NAMALWA (cell line): ENCODE measurements at regions not wholly inside any gene's neighbourhood (a gene's known extent, or its start where the extent isn't known, plus 50 kb on each side); places are given as distances from the start of the nearest gene placed in this dataset.

Source experiments
- DNase-seq: peaks from one replicate; pipeline ENCODE4 v3.0.0-alpha.2; 2015; ENCODE audit warnings: low spot score

DNA sequence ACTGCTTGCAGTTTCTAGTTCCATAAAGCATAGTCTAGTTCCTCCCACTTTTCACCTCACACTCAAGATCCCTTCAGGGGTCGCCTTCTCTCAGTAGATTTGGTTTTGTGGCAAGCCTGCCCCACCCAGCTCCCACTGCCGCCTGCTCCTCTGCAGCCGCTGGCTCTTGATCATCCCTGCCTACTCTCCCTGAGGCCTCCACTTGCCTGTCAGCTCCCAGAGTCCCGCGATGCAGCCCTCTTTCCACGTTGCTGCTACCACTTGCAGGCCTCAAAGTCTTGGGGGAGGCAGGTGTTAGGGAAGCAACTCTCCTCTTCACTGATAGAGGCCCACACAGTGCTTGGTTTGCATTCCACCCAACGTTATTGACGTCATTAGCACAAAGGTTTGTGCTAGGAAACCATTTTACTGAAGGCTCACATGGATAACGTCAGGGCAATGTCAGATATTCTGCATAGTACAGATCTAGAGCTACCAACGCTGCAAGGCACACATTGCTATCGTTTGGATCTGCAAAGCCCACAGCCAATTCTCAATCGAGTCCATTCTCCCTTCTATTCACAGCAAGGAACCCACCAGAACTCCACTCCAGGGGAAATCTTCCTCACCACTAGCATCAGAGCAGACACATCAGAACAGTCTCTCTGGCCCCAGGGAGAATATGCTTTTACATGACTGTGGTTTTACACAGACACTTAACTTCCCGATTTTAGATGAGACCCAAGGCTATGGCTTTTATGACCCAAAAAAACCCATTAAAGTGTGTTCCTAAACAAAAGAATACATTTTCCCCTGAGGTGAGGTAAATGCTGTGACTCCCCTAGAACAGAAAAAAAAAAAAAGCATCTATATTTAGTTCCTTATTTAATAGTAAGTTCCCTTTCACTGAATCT is 519.5 kb upstream of the CAMK1G start:
- DNase-seq = no peak

DNA sequence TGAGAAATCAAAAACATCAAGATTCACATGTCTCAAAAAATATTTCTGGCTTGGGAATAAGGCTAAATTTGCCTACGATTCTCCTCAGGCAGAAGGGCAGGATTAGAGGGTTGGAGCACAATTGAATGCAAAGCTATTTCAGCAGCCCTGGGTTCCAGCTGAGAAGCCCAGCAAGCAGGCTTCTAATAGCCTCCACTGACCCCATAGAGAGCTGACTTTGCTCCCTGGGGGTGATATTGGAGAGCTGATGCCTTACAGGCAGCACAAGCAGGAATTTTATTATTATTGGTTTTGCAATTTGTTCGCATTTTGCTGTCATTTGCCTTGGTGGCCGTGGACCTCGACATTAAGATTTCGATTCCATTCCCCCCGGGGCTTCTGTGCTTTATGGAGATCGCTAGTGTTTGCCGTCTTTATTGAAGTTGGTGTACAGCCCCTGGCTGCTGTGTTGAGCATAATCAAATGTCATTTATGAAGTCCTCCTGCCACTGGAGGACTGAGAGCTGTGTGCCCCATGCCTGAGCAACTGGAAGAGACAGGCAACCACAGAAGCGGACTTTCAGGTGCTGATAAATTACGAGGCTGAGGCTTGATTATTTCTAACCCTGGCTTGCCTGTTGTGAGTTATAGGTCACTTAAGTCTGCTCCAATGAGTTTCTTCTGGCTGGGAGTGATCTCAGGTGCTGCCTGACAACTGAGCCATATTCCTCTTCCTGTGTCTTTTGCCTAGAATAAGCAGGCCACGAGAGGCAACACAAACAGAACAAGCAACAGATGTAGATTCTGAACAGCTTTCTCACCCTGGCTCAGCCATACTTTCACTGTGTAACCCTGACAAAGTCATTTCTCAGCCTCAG is 518.4 kb upstream of the CAMK1G start:
- no peak for DNase-seq

DNA sequence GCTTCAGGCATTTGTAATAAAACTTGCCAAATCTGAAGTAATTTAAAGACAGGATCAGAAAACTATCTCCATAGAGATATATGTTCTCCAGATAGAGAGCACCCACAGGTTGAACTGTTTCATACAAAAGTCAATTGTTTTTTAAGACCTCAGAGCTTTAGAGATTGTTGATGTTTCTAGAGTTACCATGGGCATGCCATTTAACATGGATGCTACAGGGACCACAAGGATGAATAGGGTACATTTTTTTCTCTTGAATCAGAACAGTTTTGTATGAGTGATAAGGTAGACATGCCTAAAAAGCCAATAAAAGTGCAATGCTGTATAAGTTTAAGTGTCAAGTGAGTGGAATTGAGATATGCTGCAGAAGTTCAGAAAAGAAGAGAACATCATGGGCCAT is 511.0 kb upstream of the CAMK1G start:
- no peak for DNase-seq

DNA sequence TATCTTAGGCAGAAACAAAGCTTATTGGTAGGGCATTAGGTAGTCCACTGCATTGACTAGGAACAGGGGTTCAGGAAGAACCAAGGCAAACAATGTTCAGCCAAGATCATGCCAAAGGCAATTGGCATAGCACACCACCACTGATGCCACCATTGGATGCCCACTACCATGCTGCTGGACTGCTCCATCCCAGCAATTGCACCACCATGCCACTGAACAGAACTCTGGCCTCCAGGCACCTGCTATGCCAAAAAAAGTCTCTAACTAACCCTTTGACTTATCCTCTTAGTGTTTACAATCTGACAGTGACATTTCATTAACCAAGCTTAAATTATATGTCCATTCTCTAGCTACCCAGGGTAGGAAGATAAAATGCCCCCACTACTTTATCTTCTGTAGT is 509.6 kb upstream of the CAMK1G start:
- no peak for DNase-seq

DNA sequence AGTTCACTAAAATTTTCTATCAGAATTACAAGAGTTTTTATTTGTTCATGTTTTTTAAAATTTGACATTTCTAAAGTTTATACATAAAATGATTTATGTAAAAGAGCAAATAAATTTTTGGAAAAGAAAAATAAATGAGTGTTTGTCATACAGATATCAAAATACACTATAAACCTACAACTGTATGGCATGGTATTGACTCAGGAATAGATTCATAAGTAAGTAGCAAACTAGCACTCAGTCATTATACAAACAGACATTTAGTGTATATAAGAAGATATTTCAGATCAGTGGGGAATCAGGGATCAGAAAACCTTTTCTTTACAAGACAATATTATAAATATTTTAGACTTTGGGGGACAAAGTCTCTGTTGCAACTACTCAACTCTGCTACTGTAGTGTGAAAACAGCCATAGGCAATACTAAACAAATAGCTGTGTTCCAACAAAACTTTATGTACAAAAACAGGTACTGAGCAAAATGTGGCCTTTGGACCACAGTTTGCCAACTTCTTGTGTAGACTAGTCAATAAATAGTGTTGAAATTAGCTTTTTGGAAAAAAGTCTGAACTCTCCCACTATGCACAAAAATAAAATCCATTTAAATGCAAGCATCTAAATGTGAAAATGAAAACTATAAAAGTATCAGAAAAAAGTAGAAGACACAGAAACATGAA is 508.8 kb upstream of the CAMK1G start:
- DNase-seq = no peak

DNA sequence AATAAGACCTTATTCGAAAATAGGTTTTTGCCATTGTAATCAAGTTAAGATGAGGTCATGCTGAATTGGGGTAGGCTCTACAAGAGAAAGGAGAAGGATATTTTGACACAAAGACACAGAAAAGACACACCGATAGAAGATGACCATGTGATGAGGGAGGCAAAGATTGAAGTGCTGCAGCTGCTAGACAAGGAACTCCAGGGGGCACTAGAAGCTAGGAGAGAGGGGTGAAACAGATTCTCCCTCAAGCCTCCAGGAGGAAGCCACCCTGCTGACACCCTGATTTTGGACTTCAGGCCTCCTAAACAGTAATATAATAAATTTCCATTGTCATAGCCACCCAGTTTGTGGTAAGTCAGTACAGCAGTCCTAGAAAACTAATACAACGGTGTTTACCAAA is 506.8 kb upstream of the CAMK1G start:
- peak; percentile 40 for DNase-seq

DNA sequence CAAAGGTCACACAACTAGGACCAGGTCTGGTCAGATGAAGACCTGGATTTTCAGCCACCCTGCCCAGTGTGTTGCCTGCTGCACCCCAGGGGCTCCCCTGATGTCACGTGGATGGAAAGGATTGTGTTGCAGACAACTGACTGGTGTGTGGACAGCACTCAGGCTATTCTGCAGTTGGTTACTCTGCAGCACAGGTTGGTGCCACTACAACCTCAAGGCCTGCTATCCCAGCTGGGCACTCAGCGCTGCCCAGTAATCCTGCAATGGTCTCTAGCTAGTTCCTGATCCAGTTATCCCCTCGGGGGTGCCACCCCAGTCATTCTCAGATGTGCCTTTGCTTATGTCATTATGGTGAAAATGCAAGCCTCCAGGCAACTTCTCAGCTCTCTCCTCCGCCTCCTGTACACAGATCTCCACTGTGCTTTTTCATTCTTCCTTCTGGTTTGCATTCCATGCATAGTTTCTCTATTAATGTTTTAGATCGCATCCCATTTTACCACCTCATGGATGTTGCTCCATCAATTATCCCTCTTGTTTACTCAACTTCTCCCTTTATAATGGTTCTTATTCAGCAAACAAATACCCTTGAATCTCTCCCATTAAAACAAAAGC is 503.2 kb upstream of the CAMK1G start:
- DNase-seq = no peak

DNA sequence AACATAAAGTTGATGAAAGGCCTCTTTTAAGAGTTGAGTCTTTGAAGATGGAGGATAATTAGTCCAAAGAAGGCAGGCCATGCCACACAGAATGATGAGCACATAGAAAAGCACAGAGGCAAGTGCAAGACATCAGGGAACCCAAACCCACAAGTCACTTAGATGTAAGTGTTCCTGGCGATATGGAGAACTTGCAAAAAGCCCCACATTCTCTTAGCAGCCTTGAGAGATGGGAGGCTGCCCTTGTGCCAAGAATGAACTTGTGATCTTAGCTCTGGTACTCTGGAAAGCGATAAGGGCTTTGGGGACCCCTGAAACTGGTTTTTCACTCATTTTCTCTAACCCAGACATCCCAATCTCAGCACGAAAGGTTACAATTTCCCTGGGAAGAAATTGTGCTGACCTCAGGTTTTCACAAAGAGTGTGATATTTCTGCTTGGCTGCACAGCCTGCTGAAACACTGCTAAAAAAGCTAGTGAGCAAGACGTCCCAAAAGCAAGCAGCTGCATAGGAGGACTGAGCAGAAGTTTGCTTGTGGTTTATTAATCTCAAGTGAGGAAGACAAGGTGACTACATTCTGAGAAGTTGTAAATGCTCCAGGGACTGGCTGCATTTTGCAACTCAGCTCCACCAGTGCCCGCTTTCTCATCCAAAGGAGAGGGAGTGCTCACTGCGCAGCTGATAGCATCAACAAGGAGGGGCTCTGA is 496.9 kb upstream of the CAMK1G start:
- no peak for DNase-seq

- DNase-seq = no peak
Observed at GRCh38 chr1:209094384-209094783, 489.1 kb upstream of the CAMK1G start.

- no peak for DNase-seq
Observed at GRCh38 chr1:209095627-209096595, 487.6 kb upstream of the CAMK1G start.

- no peak for DNase-seq
Observed at GRCh38 chr1:209100460-209100859, 483.1 kb upstream of the CAMK1G start.

DNA sequence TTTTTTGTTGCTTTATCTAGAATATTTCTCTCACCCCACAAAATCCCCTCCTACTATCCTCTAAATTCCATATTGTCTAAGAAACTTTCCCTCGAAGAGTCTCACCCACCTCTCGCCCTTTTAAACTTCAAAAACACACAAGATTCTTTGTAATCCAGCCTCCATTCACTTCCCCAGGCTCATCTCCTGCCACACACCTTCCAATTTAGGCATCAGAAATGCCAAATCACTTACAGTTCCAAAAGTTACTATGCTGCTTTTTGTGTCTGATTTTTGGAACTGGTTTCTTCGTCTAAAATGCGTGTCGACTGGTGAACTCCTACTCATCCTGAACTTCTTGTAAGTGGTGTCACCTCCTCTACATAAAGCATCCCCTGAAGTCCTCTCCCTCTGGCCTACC is 482.4 kb upstream of the CAMK1G start:
- no peak for DNase-seq

- DNase-seq = no peak
Observed at GRCh38 chr1:209102120-209102519, 481.4 kb upstream of the CAMK1G start.

- DNase-seq = no peak
Observed at GRCh38 chr1:209102531-209102930, 481.0 kb upstream of the CAMK1G start.

GRCh38 chr1:209103092-209103491 is 480.4 kb upstream of the CAMK1G start:
- DNase-seq = no peak

DNA sequence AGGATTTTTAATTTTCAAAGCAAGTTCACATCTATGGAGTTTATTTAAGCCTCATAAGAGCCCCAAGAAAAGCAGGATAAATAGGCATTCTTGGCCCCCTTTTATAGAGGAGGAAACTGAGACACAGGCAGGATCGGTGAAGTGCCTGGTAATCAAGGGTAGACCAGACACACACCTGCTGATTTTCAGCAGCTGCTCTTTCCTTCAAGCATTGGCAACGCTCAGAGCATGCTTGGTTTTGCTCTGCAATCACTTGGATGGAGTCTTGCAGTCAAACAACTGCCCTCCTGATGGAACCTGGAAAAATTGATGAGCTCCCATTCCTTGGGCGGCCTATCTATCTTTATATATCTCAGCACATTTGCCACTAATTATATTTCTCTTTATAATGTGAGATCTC is 478.9 kb upstream of the CAMK1G start:
- DNase-seq = no peak

GRCh38 chr1:209105701-209106100 is 477.8 kb upstream of the CAMK1G start:
- no peak for DNase-seq

DNA sequence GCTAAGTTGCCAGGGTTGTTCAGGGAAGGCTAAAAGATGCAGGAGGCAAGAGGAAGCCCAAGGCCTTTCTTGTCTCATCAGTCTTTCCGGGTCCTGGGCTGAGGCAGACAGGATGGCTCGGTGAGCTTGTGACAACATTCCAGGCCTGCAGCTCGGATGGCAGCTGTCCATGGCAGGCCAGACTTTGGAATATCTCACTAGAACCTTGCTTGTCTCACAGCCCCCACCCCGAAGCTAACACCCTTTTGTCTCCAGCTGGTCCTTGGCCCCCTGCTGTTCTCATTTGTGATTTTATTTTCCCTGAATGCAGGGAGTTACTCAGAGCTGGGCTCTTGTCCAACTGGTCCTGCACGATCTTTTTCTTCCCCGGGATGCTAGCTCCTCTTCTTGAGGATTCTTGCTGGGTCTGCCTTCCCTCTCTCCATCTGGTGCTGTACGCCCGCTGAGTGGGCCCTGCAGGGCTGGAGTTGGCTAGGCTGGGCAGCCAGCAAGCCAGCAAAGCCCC is 477.2 kb upstream of the CAMK1G start:
- no peak for DNase-seq

DNA sequence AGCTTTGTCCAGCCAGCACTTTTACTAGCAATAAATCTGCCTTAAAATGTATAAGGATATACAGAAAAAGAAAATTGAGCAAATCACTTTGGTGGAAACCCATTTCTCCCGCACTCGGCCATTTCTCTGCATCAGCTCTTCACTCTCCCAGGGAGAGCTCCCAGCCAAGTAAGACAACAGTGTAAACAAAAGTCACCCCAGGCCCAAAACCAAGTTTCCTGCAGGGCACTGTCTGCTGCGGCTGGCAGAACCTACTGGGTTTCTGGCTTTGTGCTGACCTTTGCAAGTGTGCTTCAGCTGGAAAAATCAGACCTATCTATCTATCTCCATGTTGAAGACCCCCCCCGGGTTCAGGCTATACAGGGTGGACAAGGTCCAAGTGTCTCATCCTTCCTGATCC is 476.7 kb upstream of the CAMK1G start:
- no peak for DNase-seq

GRCh38 chr1:209107535-209107934 is 476.0 kb upstream of the CAMK1G start:
- no peak for DNase-seq
